ENCODE measurements at regions not wholly inside any gene's neighbourhood (a gene's known extent, or its start where the extent isn't known, plus 50 kb on each side); places are given as distances from the start of the nearest gene placed in this dataset.

DNA sequence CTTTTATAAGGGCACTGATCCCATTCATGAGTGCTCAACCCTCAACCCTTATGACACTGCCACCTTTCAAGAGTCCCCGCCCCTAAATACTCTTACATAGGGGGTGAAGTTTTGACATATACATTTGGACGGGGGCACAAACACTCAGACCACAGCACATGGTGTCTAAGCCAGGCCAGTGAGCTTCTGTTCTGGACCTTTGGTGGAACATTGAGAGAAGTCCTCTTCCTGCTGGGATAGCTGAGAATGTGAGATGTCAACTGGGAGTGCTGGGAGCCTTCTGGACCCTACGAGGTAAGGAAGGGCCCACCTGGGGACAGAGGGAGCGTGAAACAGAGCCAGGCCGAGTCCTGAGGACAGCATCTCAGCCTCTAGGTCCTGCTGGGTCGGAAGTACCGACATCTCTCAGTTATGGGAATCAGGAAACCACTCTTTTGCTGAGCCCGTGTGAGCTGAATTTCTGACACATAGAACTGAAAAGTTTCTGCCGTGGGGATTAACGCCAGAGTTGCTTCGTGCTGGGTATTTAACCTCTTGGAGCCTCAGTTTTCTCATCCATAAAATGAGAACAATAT, 114.9 kb downstream of the PDCL3 start:
- TF ChIP-seq YY1 (IDR thresholded peaks at IDR 0.05; ENCODE audit: insufficient read depth, insufficient read length) (no peak), SUZ12 (IDR thresholded peaks at IDR 0.05; ENCODE audit: extremely low read depth, insufficient read depth, insufficient read length) (no peak), ZNF274 (IDR thresholded peaks at IDR 0.05; ENCODE audit: low read depth, low read length) (no peak)

Data from NT2/D1 (cell line).